Umbilical cord (tissue), 1 donor: ENCODE measurements at regions not wholly inside any gene's neighbourhood (a gene's known extent, or its start where the extent isn't known, plus 50 kb on each side); places are given as distances from the start of the nearest gene placed in this dataset.
"Not testable (repeated sequence)": the region's sequence is repeated elsewhere in the genome, so short reads cannot be mapped to it uniquely, and the experiment has no call there.

Experiments
- DNase-seq: peaks from one replicate; pipeline ENCODE4 v3.0.0-alpha.2; 2015; ENCODE audit warnings: low spot score

GRCh38 chr10:105729428-105729827 is 1088.3 kb downstream of the SORCS3 start:
- no peak for DNase-seq

DNA sequence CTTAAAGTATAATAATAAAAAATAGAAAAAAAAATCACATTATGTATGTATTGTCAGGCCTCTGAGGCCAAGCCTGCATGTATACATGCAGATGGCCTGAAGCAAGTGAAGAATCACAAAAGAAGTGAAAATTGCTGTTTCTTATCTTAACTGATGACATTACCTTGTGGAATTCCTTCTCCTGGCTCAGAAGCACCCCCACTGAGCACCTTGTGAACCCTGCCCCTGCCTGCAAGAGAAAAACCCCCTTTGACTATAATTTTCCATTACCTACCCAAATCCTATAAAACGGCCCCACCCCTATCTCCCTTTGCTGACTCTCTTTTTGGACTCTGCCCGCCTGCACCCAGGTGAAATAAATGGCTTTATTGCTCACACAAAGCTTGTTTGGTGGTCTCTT is 1086.5 kb downstream of the SORCS3 start:
- not testable (repeated sequence) for DNase-seq

- DNase-seq, result no peak
Measured at GRCh38 chr10:105727131-105727530, 1086.0 kb downstream of the SORCS3 start.

- DNase-seq, result no peak
Measured at GRCh38 chr10:105726149-105726548, 1085.1 kb downstream of the SORCS3 start.

DNA sequence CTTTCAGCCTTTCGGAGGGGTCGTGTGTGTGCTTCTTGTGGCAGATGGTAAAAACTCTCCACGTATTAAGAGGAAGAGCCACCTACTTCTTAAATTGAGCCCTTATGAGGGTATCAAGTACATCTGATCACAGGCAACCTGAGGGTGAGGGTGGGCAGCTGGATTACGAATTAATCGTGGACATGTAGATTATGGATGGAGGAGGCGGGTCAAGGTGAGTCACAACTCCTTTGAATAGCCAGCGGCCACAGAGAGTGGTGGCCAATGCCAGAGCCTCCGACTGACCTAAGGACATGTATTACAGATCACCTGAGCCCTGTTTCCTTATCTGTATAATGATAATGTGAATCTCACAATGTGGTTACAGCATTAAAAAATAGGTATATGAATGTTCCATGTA is 1083.9 kb downstream of the SORCS3 start:
- DNase-seq, result no peak

DNA sequence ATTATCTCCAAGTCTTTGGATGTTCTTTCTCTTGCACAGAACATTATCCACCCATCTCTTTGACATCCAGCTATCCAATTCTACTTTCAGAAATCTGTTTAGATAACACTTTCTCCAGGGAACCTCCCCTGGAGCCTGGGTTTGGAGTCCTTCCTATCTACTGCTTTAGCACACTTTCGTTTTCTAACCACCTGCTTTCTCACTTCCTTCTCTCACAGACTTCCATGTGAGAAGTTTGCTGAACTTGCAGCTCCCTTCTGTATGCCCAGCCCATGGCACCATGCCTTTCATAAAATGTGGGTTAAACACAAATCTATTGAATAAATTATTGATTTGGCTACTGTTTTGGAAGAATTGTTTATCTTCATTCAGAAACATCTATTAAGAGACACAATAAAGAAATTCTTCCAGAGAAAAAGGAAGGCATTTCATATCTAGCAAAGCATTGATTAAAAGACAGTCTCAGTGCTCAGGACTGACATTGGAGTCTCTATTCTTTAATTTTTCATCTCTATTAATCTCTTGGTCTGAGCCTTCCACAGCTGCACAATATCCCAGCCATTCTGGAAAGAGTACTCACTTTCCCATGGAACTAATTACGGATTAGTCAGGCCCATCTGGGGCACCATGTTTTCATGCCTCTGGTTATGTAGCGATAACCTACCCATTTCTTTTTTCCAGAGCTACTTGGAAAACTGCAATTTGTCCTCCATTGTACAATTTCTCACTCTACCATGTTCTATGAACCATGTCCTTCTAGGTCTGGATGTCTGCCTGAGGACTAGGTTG is 1077.3 kb downstream of the SORCS3 start:
- no peak for DNase-seq

GRCh38 chr10:105714728-105715127 is 1073.6 kb downstream of the SORCS3 start:
- no peak for DNase-seq

DNA sequence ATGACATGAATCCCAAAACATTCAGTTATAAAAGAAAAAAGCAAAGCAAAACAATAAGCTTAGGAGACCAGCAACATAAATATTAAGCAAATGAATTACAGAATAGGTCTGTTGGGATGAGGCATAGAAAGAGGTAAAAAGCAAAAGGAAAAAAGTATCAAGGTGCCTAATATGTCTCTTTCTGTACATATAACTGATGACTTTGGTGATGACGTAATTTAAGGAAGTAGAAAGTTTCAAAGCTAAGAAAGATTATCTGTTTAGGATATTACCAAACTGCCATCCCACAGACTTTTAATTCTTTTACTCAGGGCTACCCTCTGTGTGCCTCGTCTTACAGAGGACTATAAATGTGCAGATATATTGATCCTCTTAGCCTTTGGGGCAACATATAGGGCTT is 1066.5 kb downstream of the SORCS3 start:
- no peak for DNase-seq

- DNase-seq, result no peak
Measured at GRCh38 chr10:105706281-105707026, 1065.4 kb downstream of the SORCS3 start.

DNA sequence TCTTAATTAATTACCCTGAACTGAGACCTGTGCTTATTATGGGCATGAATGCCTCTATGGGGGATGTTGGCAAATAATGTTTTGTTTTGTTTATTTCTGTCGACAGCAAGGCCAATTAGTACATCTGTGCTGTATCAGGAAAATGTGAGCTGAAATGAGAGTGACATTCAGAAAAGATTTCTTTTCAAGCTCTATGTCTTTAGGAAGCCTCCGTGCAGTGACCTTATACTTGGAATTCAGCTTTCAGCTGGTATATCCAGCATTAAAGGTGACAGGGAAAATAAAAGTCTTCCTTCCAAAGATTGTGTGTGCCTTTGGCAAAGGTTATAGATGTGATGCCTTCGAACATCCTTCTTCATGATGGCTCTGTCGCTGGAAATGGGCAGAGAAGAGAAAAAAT is 1061.1 kb downstream of the SORCS3 start:
- DNase-seq, result no peak

GRCh38 chr10:105700218-105700617 is 1059.1 kb downstream of the SORCS3 start:
- DNase-seq, result no peak

- no peak for DNase-seq
Measured at GRCh38 chr10:105699504-105699903, 1058.4 kb downstream of the SORCS3 start.

DNA sequence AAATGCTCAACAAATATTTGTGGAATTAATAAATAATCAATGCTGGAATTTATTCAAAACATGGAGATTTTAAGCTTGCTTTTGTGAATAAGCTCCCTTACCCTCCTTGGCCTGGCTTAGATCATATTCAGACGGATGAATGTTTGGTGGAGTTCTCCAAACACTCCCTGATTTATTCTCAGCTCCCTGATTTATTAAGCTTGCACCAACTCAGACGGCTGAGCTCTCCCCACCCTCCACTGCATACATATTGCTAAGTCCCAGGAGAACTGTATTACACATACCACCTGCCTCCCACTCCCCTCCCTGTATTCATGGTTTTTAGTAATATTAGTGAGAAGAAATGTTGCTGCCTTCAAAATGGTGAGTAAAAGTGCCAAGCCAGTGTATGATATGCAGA is 1057.5 kb downstream of the SORCS3 start:
- DNase-seq, result no peak

DNA sequence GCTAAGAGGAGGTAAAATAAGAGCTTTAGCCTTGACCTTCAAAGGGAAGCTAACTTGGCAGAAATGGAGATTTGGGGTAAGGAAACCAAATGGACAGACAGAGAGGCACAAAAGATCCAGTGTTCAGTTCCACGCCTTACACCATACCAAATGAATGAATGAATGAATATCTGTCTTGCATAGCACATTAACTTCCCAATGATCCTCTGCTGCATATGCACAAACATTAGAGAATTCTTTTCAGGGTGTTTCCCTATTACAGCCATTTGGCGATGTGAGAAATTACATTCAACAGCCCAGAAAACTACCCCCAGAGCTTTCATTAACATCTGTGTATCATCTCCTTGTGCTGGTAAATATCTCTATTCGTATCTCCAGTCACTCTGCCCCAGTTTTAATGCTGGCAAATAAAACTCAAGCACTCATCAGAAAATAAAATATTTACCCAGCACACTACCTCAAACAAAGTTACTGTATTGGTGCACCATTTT is 1056.2 kb downstream of the SORCS3 start:
- no peak for DNase-seq

DNA sequence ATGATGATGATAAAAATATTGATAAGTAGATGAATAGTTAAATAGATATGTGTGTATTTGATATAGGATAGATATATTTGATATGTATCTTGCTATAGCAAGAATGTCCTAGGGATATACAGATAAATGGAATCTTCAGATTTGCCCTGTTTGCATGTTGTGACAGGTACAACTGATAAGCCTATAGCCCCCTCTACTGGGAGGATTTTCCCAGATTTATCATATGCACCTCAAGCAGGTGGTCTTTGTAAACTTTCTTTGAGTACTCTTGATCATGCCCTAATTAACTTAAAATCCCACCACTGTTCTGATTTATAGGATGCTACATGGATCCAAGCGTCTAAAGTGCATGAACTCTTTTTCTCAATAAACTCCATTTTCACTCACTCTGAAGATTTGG is 1050.7 kb downstream of the SORCS3 start:
- DNase-seq, result no peak

GRCh38 chr10:105682911-105683310 is 1041.8 kb downstream of the SORCS3 start:
- no peak for DNase-seq

GRCh38 chr10:105681051-105681450 is 1040.0 kb downstream of the SORCS3 start:
- DNase-seq, result no peak

GRCh38 chr10:105679781-105680180 is 1038.7 kb downstream of the SORCS3 start:
- DNase-seq, result no peak

DNA sequence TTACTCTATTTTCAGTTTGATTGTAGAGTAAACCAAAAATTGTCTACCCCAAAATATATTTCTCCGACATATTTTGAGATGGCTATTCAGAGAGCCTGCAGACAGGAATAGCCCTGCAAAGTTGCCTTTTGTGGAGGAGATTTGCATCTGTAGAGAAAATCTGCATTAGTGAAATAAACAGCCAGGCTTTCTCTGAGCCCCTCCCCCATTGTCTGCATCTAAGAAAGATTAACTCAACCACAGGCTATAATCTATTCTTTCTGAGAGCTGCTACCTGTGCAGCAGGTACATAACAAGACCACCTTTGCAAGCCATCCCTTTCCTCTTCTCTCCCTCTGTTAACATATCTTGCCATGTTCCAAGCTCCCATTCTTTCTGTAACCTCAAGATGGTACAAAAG is 1034.2 kb downstream of the SORCS3 start:
- DNase-seq, result no peak

GRCh38 chr10:105674448-105674847 is 1033.4 kb downstream of the SORCS3 start:
- DNase-seq, result no peak

DNA sequence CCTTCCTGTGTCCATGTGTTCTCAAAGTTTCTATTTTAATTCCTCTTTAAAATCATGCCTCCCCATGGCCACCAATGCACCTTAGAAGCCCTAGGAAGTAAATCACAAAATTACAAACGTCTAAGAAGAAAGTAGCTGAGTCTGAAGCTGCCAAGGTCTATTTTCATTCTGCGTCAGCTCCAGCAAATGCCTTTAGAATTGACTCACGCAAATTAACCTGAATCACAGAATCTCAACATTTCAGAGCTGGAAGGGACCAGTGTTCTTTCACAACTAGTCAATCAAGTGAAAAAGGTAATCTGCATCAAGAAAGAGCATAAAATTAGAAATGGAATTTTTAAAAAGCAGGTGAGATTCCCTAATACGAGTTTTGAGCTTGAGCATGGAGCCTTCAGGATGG is 1017.6 kb downstream of the SORCS3 start:
- DNase-seq, result no peak

DNA sequence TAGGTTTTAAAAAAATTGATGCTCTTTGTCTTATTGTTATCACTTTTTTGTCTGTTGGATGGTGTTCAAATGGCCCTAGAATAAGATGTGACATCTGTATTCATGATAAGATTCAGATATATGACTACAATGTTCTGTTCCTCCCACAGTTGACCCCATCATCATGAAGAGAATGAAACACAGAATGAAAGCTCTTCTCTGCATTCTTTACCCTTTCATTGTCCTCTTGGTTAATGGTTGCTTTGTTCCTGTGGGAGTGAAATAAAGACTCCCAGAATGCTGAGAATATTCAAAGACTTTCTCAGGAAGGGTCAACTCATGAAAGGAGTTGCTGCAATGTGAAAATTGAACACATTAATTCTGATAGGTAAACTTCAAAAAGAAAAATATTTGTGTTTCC is 1015.8 kb downstream of the SORCS3 start:
- DNase-seq, result no peak

GRCh38 chr10:105650306-105650705 is 1009.2 kb downstream of the SORCS3 start:
- DNase-seq, result no peak
